Astrocyte (in vitro differentiated cells and primary cell): ENCODE measurements at regions not wholly inside any gene's neighbourhood (a gene's known extent, or its start where the extent isn't known, plus 50 kb on each side); places are given as distances from the start of the nearest gene placed in this dataset.
"Not testable (repeated sequence)": the region's sequence is repeated elsewhere in the genome, so short reads cannot be mapped to it uniquely, and the experiment has no call there.

Experiments
- DNase-seq: peaks from one replicate; pipeline ENCODE4 v3.0.0-alpha.2; 2010; ENCODE audit warnings: low read depth
- FAIRE-seq: peaks from 2 replicates; lab custom pipeline; 2011; peaks lifted over from hg19 to GRCh38; lab: Jason Lieb, UNC
- H2AFZ ChIP-seq: 2 replicates; pipeline ENCODE4 v1.6.0; 2012; ENCODE audit warnings: low read depth, low read length, inconsistent platforms
- H3K27ac ChIP-seq: 2 replicates; pipeline ENCODE4 v1.5.1; 2011; ENCODE audit warnings: low read depth, low read length, inconsistent platforms
- H3K27me3 ChIP-seq: 2 replicates; pipeline ENCODE4 v1.6.0; 2011; ENCODE audit warnings: low read length, inconsistent platforms; ENCODE audit not compliant: insufficient read depth
- H3K36me3 ChIP-seq: 2 replicates; pipeline ENCODE4 v1.5.1; 2011; ENCODE audit warnings: low read length, inconsistent platforms; ENCODE audit not compliant: insufficient read depth
- H3K4me1 ChIP-seq: 2 replicates; pipeline ENCODE4 v1.5.1; 2011; ENCODE audit warnings: low read length, inconsistent platforms; ENCODE audit not compliant: insufficient read depth
- H3K4me2 ChIP-seq: 2 replicates; pipeline ENCODE4 v1.6.0; 2012; ENCODE audit warnings: low read length, inconsistent platforms
- H3K4me3 ChIP-seq: 2 replicates; pipeline ENCODE4 v1.5.1; 2011; ENCODE audit warnings: low read depth, mild to moderate bottlenecking, low read length, inconsistent platforms; ENCODE audit not compliant: insufficient read depth
- H3K79me2 ChIP-seq: 2 replicates; pipeline ENCODE4 v1.6.0; 2012; ENCODE audit warnings: mild to moderate bottlenecking, low read length, inconsistent platforms; ENCODE audit not compliant: insufficient read depth
- H3K9ac ChIP-seq: 2 replicates; pipeline ENCODE4 v1.6.0; 2012; ENCODE audit warnings: mild to moderate bottlenecking, low read length, inconsistent platforms
- H3K9me3 ChIP-seq: 2 replicates; pipeline ENCODE4 v1.5.1; 2012; ENCODE audit warnings: low read depth, mild to moderate bottlenecking, low read length, inconsistent platforms; ENCODE audit not compliant: insufficient read depth
- H4K20me1 ChIP-seq: 2 replicates; pipeline ENCODE4 v1.6.0; 2012; ENCODE audit warnings: low read length, inconsistent platforms; ENCODE audit not compliant: insufficient read depth
- H3K27ac Mint-ChIP-seq: one replicate; pipeline ENCODE4 v1.8.0; 2021; ENCODE audit warnings: mild to moderate bottlenecking, mixed read lengths; ENCODE audit not compliant: unreplicated experiment
- H3K27me3 Mint-ChIP-seq: one replicate; pipeline ENCODE4 v1.8.0; 2021; ENCODE audit warnings: low read depth, mixed read lengths; ENCODE audit not compliant: unreplicated experiment
- H3K36me3 Mint-ChIP-seq: one replicate; pipeline ENCODE4 v1.8.0; 2021; ENCODE audit warnings: low read depth, mixed read lengths; ENCODE audit not compliant: unreplicated experiment
- H3K4me1 Mint-ChIP-seq: one replicate; pipeline ENCODE4 v1.8.0; 2021; ENCODE audit warnings: low read depth, mixed read lengths; ENCODE audit not compliant: unreplicated experiment
- H3K4me3 Mint-ChIP-seq: one replicate; pipeline ENCODE4 v1.8.0; 2021; ENCODE audit warnings: mild to moderate bottlenecking, moderate library complexity, mixed read lengths; ENCODE audit not compliant: unreplicated experiment
- H3K9me3 Mint-ChIP-seq: one replicate; pipeline ENCODE4 v1.8.0; 2021; ENCODE audit warnings: mild to moderate bottlenecking, mixed read lengths; ENCODE audit not compliant: unreplicated experiment
- EZH2 ChIP-seq: IDR thresholded peaks from 2 replicates; pipeline ENCODE4 v1.6.1; 2012; ENCODE audit warnings: mild to moderate bottlenecking, low read length, inconsistent platforms; ENCODE audit not compliant: insufficient read depth
- TF ChIP-seq, protein P1 (sequence below): IDR thresholded peaks from 2 replicates; pipeline ENCODE4 v1.5.1; 2011; ENCODE audit warnings: low read depth, mild to moderate bottlenecking, inconsistent platforms, low read length, moderate library complexity; ENCODE audit not compliant: insufficient read depth

DNA sequence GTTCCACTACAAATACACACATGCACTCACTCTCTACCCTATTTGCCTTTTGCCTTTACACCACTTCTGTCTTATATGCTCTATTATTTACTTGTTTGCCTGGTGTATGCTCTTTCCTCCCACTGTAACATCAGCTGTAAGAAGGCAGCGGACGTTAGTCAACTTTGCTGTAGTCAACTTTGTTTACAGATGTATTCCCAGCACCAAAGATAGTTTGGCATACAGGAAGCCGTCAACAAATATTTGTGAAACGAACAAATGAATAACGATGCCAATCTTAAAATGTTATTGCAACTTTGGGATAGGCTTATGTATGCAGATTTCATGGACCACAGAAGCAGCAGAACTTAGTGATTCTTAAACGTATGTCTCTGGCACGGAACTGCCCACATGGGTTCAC lies 138.3 kb upstream of the GALNT2 start:
- Mint-ChIP-seq H3K4me1 (peaks cover 5% of the 10 kb centered on the region), H3K36me3 (no peaks in the 10 kb centered on the region), H3K9me3 (no peaks in the 10 kb centered on the region)

DNA sequence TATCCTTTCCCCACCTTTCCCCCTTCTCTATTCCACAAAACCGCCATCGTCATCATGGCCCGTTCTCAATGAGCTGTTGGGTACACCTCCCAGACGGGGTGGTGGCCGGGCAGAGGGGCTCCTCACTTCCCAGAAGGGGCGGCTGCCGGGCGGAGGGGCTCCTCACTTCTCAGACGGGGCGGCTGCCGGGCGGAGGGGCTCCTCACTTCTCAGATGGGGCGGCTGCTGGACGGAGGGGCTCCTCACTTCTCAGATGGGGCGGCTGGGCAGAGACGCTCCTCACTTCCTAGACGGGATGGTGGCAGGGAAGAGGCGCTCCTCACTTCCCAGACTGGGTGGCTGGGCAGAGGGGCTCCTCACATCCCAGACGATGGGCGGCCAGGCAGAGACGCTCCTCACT lies 135.3 kb upstream of the GALNT2 start:
- not testable (repeated sequence) for H3K4me3 Mint-ChIP-seq, H3K4me2 ChIP-seq, H3K79me2 ChIP-seq, H2AFZ ChIP-seq, FAIRE-seq, H3K9ac ChIP-seq, H3K36me3 ChIP-seq, H3K36me3 Mint-ChIP-seq, H3K4me1 Mint-ChIP-seq, H3K27me3 ChIP-seq, H3K27ac Mint-ChIP-seq, H3K4me1 ChIP-seq, H3K27ac ChIP-seq, DNase-seq, H3K27me3 Mint-ChIP-seq, H4K20me1 ChIP-seq, H3K9me3 ChIP-seq, H3K4me3 ChIP-seq, H3K9me3 Mint-ChIP-seq

More for the DNA sequence above, 138.3 kb upstream of the GALNT2 start:
- TF ChIP-seq, protein P1, sequence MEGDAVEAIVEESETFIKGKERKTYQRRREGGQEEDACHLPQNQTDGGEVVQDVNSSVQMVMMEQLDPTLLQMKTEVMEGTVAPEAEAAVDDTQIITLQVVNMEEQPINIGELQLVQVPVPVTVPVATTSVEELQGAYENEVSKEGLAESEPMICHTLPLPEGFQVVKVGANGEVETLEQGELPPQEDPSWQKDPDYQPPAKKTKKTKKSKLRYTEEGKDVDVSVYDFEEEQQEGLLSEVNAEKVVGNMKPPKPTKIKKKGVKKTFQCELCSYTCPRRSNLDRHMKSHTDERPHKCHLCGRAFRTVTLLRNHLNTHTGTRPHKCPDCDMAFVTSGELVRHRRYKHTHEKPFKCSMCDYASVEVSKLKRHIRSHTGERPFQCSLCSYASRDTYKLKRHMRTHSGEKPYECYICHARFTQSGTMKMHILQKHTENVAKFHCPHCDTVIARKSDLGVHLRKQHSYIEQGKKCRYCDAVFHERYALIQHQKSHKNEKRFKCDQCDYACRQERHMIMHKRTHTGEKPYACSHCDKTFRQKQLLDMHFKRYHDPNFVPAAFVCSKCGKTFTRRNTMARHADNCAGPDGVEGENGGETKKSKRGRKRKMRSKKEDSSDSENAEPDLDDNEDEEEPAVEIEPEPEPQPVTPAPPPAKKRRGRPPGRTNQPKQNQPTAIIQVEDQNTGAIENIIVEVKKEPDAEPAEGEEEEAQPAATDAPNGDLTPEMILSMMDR = no peak
- no peak for TF ChIP-seq EZH2
- H3K9me3 ChIP-seq = no peaks in the 10 kb centered on the region
- H3K36me3 ChIP-seq = no peaks in the 10 kb centered on the region
- Mint-ChIP-seq H3K27ac (no peak overlapping the region), H3K4me3 (no peak overlapping the region), H3K27me3 (peaks cover 6% of the 10 kb centered on the region)
- no peak overlapping the region for H3K4me3 ChIP-seq
- no peak overlapping the region for H3K27ac ChIP-seq
- no peaks in the 10 kb centered on the region for H3K79me2 ChIP-seq
- H3K4me2 ChIP-seq = no peak overlapping the region
- H3K4me1 ChIP-seq = no peaks in the 10 kb centered on the region
- DNase-seq (no peak), FAIRE-seq (no peak)
- H2AFZ ChIP-seq = no peak overlapping the region
- H4K20me1 ChIP-seq = no peaks in the 10 kb centered on the region
- H3K9ac ChIP-seq = no peak overlapping the region
- H3K27me3 ChIP-seq = no peaks in the 10 kb centered on the region

DNA sequence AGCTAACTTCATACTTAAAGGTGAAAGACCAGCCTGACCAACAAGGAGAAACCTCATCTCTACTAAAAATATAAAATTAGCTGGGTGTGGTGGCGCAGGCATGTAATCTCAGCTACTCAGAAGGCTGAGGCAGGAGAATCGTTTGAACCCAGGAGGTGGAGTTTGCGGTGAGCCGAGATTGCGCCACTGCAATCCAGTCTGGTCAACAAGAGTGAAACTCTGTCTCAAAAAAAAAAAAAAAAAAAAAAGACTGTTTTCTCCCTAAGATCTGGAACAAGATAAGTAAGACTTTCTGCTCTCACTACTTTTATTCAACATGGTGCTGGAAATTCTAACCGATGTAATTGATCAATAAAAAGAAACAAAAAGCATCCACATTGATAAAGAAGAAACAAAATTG lies 131.9 kb upstream of the GALNT2 start:
- not testable (repeated sequence) for H3K36me3 ChIP-seq, H3K4me3 ChIP-seq, H3K9me3 Mint-ChIP-seq, H3K27ac Mint-ChIP-seq, FAIRE-seq, DNase-seq, H3K9me3 ChIP-seq, H3K4me3 Mint-ChIP-seq, H2AFZ ChIP-seq, H3K79me2 ChIP-seq, H3K9ac ChIP-seq, H3K36me3 Mint-ChIP-seq, H3K27ac ChIP-seq, H3K27me3 Mint-ChIP-seq, H4K20me1 ChIP-seq, H3K4me1 Mint-ChIP-seq, H3K27me3 ChIP-seq, H3K4me2 ChIP-seq, H3K4me1 ChIP-seq

DNA sequence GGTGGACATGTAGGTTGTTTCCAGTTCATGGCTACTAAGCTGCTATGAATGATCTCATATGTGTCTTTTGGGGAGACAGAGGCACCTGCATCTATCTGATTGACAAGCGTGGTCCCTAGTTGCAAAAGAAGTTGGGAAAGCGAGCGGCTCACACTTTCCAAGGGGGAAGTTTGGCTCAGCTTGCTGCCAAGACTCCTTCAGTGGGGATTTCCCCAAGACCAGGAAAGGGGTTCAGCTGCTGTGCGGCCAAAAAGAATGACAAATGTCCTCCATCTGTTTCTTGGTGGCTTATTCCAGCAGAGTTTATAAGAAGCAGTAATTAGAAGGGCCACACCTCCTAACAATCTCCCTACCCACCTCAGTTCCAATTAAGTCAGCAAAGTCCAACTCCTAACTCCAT lies 128.5 kb upstream of the GALNT2 start:
- Mint-ChIP-seq H3K4me1 (peaks cover 18% of the 10 kb centered on the region), H3K9me3 (no peaks in the 10 kb centered on the region), H3K4me3 (no peak overlapping the region), H3K27me3 (peaks cover 9% of the 10 kb centered on the region), H3K27ac (no peak overlapping the region), H3K36me3 (no peaks in the 10 kb centered on the region)
- no peaks in the 10 kb centered on the region for H3K27me3 ChIP-seq
- H3K4me3 ChIP-seq = no peak overlapping the region
- H3K9me3 ChIP-seq = no peaks in the 10 kb centered on the region
- FAIRE-seq (no peak), DNase-seq (no peak)
- no peaks in the 10 kb centered on the region for H4K20me1 ChIP-seq
- H3K4me1 ChIP-seq = peaks cover 4% of the 10 kb centered on the region
- no peak overlapping the region for H3K4me2 ChIP-seq
- no peak for TF ChIP-seq EZH2
- TF ChIP-seq, protein P1 = no peak
- H3K79me2 ChIP-seq = no peaks in the 10 kb centered on the region
- H2AFZ ChIP-seq = no peak overlapping the region
- no peak overlapping the region for H3K27ac ChIP-seq
- H3K36me3 ChIP-seq = no peaks in the 10 kb centered on the region
- no peak overlapping the region for H3K9ac ChIP-seq
